Ascending aorta (tissue), 2 donors: ENCODE measurements at regions not wholly inside any gene's neighbourhood (a gene's known extent, or its start where the extent isn't known, plus 50 kb on each side); places are given as distances from the start of the nearest gene placed in this dataset.

Source experiments
- DNase-seq, 2 donors: peaks; one replicate each; pipeline ENCODE4 v3.0.0-alpha.2; 2019; ENCODE audit warnings: low spot score in 2 of 2
- H3K27ac ChIP-seq, 2 donors: fragments of 200-600 bp; sonication (generic); one replicate each; pipeline ENCODE4 v1.5.1; 2016 to 2017; ENCODE audit warnings: mild to moderate bottlenecking in 1 of 2
- H3K27me3 ChIP-seq: fragments of 200-600 bp; sonication (generic); one replicate; pipeline ENCODE4 v1.5.1; 2017
- H3K36me3 ChIP-seq, 2 donors: fragments of 200-600 bp; sonication (generic); one replicate each; pipeline ENCODE4 v1.5.1; 2016
- H3K4me1 ChIP-seq, 2 donors: fragments of 200-600 bp; sonication (generic); one replicate each; pipeline ENCODE4 v1.5.1; 2016 to 2017; ENCODE audit warnings: mild to moderate bottlenecking in 1 of 2
- H3K4me3 ChIP-seq, 2 donors: fragments of 200-600 bp; sonication (generic); one replicate each; pipeline ENCODE4 v1.5.1; 2016 to 2017; ENCODE audit warnings: mild to moderate bottlenecking in 1 of 2
- H3K9me3 ChIP-seq, 2 donors: fragments of 200-600 bp; sonication (generic); one replicate each; pipeline ENCODE4 v1.5.1; 2016
- CTCF ChIP-seq, 3 experiments: fragments of 200-600 bp in 2 of 3; fragments of 450-650 bp in 1 of 3; sonication (generic) in 2 of 3; IDR thresholded peaks; one replicate each; pipeline ENCODE4 v1.5.1; 2016 to 2019; ENCODE audit warnings: antibody characterized with exemption in 3 of 3, mild to moderate bottlenecking in 1 of 3, moderate library complexity in 1 of 3
- intact Hi-C: fragments of 100-400 bp; cut with DNase I; formaldehyde crosslinking; loops from one replicate; pipeline ENCODE4 v1.15.1; 2023

GRCh38 chr6:814378-815347 lies 121.7 kb upstream of the EXOC2 start:
- H3K27ac ChIP-seq, result no peak overlapping the region
- no peaks in the 10 kb centered on the region for H3K4me1 ChIP-seq
- intact Hi-C loops, result no loop called here

GRCh38 chr6:811831-812230 lies 118.9 kb upstream of the EXOC2 start:
- TF ChIP-seq CTCF (IDR thresholded peaks at IDR 0.05), result no peak
- DNase-seq, result no peak
- intact Hi-C loops, result no loop called here
- Histone ChIP-seq H3K36me3 (no peaks in the 10 kb centered on the region), H3K4me3 (no peak overlapping the region), H3K4me1 (no peaks in the 10 kb centered on the region), H3K27me3 (no peaks in the 10 kb centered on the region), H3K27ac (no peak overlapping the region), H3K9me3 (no peaks in the 10 kb centered on the region)

More at GRCh38 chr6:814378-815347, 121.7 kb upstream of the EXOC2 start:
- no peak overlapping the region for H3K4me3 ChIP-seq
- H3K9me3 ChIP-seq, result no peaks in the 10 kb centered on the region
- no peak for DNase-seq
- H3K27me3 ChIP-seq, result no peaks in the 10 kb centered on the region
- no peaks in the 10 kb centered on the region for H3K36me3 ChIP-seq
- no peak for TF ChIP-seq CTCF (IDR thresholded peaks at IDR 0.05)

GRCh38 chr6:811191-811590 lies 118.3 kb upstream of the EXOC2 start:
- intact Hi-C loops, result no loop called here
- H3K4me3 ChIP-seq, result no peak overlapping the region
- no peak for TF ChIP-seq CTCF (IDR thresholded peaks at IDR 0.05)
- H3K27me3 ChIP-seq, result no peaks in the 10 kb centered on the region
- no peaks in the 10 kb centered on the region for H3K36me3 ChIP-seq
- H3K9me3 ChIP-seq, result no peaks in the 10 kb centered on the region
- no peaks in the 10 kb centered on the region for H3K4me1 ChIP-seq
- no peak for DNase-seq
- no peak overlapping the region for H3K27ac ChIP-seq

- Histone ChIP-seq H3K27me3 (no peaks in the 10 kb centered on the region), H3K4me1 (no peaks in the 10 kb centered on the region), H3K27ac (no peak overlapping the region), H3K9me3 (no peaks in the 10 kb centered on the region), H3K36me3 (no peaks in the 10 kb centered on the region), H3K4me3 (no peak overlapping the region)
- no peak for TF ChIP-seq CTCF (IDR thresholded peaks at IDR 0.05)
- DNase-seq, result no peak
- intact Hi-C loops, result no loop called here
Observed at GRCh38 chr6:804771-805170, 111.8 kb upstream of the EXOC2 start.

GRCh38 chr6:804317-804716 lies 111.4 kb upstream of the EXOC2 start:
- Histone ChIP-seq H3K36me3 (no peaks in the 10 kb centered on the region), H3K4me3 (no peak overlapping the region), H3K9me3 (no peaks in the 10 kb centered on the region), H3K27ac (no peak overlapping the region), H3K4me1 (no peaks in the 10 kb centered on the region), H3K27me3 (no peaks in the 10 kb centered on the region)
- no peak for DNase-seq
- intact Hi-C loops, result no loop called here
- TF ChIP-seq CTCF (IDR thresholded peaks at IDR 0.05), result no peak
